Omental fat pad (tissue), 3 donors: ENCODE measurements at regions not wholly inside any gene's neighbourhood (a gene's known extent, or its start where the extent isn't known, plus 50 kb on each side); places are given as distances from the start of the nearest gene placed in this dataset.

ENCODE experiments used
- ATAC-seq: fragments of 150-250 bp; one replicate; pipeline ENCODE4 v1.9.1; 2016; ENCODE audit warnings: mild to moderate bottlenecking, moderate library complexity; ENCODE audit not compliant: low FRiP score
- DNase-seq: peaks from one replicate; pipeline ENCODE4 v3.0.0-alpha.2; 2019; ENCODE audit warnings: low spot score
- TF ChIP-seq, protein P1 (sequence below), 3 donors: fragments of 450-650 bp; IDR thresholded peaks; one replicate each; pipeline ENCODE4 v1.5.1; 2016 to 2017; ENCODE audit warnings: antibody characterized with exemption in 3 of 3, mild to moderate bottlenecking in 3 of 3, moderate library complexity in 2 of 3

GRCh38 chr4:79772510-79772909 is 300.5 kb downstream of the ANTXR2 start:
- TF ChIP-seq, protein P1, sequence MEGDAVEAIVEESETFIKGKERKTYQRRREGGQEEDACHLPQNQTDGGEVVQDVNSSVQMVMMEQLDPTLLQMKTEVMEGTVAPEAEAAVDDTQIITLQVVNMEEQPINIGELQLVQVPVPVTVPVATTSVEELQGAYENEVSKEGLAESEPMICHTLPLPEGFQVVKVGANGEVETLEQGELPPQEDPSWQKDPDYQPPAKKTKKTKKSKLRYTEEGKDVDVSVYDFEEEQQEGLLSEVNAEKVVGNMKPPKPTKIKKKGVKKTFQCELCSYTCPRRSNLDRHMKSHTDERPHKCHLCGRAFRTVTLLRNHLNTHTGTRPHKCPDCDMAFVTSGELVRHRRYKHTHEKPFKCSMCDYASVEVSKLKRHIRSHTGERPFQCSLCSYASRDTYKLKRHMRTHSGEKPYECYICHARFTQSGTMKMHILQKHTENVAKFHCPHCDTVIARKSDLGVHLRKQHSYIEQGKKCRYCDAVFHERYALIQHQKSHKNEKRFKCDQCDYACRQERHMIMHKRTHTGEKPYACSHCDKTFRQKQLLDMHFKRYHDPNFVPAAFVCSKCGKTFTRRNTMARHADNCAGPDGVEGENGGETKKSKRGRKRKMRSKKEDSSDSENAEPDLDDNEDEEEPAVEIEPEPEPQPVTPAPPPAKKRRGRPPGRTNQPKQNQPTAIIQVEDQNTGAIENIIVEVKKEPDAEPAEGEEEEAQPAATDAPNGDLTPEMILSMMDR (IDR thresholded peaks at IDR 0.05): no peak
- ATAC-seq: no peak
- no peak for DNase-seq

GRCh38 chr4:79764120-79764519 is 308.9 kb downstream of the ANTXR2 start:
- DNase-seq (no peak), ATAC-seq (no peak)
- TF ChIP-seq, protein P1 (IDR thresholded peaks at IDR 0.05): no peak

DNA sequence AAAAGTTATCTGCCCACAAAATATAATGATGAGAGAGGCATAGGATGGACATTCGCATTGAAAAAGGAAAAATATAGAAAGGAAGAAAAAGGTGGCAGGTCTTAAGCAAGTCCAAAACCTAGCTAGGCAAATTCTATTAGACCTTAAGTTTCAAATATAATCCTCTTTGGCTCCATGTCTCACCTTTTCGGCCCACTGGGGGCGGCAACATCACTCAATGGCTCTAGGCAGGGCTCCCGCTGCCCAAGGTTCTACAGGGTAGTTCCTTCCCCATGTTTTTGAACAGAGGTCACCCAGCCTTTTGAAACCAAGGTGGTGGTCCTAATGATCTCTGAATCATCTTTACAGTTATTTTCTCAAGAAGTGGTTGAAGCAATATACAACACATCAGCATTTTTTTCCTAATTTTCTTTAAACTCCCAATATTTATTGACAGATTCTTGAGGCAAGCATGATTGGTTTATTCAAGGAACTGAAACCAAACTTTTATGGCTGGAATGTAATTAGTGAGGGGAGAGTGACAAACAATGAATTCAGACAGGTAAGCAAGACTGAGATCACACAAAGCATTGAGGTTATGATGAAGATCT is 309.4 kb downstream of the ANTXR2 start:
- TF ChIP-seq, protein P1 (IDR thresholded peaks at IDR 0.05): no peak
- DNase-seq: no peak
- no peak for ATAC-seq

DNA sequence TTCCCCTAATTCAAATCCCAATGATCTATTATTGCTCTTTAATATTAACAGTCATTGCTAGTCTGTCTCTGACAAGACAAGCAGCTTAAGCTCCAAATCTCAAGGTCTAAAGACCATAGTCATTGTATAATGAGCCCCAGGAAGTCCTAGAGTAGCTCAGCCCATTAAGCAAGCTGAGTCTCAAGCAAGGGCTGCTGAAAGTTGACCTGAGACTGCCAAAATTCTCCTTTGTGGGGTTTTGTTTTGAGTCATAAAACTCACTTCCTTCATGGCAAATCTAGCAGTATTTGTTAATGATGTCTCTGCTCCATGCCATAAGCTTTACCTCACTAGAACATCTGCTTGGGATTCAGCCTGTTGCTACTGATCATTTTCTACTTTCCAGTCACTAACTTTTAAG is 313.2 kb downstream of the ANTXR2 start:
- TF ChIP-seq, protein P1 (IDR thresholded peaks at IDR 0.05): no peak
- no peak for DNase-seq
- ATAC-seq: no peak

DNA sequence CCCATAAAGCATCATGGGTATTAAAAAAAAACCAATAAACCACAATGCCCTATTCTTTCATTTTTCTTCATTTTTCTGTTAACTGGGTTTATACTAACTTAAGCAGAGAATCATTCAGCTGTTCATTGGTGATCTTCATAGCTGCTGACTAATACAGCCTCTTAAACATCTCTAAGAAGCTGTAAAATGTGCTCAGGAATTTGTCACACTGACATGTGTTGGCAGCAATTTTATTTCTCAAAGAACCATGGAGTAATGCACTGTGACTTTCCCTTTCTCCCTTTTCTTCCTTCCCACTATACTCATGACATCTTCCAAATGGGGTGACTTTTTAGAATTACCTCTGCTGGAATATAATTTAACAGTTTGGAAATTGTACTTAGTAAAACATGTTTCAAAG is 315.4 kb downstream of the ANTXR2 start:
- TF ChIP-seq, protein P1 (IDR thresholded peaks at IDR 0.05): no peak
- ATAC-seq: no peak
- DNase-seq: no peak

- TF ChIP-seq, protein P1 (IDR thresholded peaks at IDR 0.05): no peak
- DNase-seq (no peak), ATAC-seq (no peak)
Measured at GRCh38 chr4:79756140-79756895, 316.7 kb downstream of the ANTXR2 start.

DNA sequence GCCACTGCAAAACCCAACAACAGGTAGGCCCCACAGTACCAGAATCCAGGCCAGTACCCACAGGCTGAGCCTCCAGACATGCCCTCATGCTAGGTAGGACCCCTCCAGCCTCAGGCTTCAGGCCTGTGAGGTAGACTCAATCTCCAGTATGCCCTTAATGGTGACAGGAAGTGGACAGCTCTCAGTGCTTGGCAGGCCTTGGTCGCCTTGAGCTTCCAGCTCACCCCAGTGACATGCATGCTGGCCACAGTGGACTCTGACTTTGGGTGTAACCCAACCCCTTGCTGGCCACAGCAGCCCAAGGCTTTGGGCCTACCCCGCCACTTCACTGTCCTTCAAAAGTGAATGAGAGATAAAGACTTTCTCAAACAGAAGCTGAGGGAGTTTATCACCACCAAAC is 324.2 kb downstream of the ANTXR2 start:
- TF ChIP-seq, protein P1 (IDR thresholded peaks at IDR 0.05): no peak
- ATAC-seq (no peak), DNase-seq (no peak)
